ENCODE measurements at regions not wholly inside any gene's neighbourhood (a gene's known extent, or its start where the extent isn't known, plus 50 kb on each side); places are given as distances from the start of the nearest gene placed in this dataset.

DNA sequence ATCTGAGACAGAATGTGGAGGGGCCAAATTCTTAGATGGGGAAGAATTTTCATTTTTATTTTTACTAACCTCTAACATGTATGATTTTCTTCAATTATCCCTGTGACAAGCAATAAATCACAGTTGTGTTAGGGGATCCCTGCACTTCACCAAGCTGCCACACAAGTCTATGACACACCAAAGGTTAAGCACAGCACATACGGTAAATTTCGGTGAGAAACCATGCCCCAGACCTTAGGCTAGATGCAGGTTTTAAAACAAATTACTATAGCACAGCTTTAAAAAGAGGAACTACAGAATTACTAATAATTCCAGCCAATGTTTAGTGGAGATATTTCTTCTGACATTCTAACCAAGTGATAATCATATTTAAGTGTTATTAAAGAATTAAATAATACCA lies 175.7 kb upstream of the RORB start:
- no peak for DNase-seq
- Histone ChIP-seq H3K36me3 (replicated peaks in 1 of 2; ENCODE audit: control insufficient read depth in 1 of 2, insufficient read depth in 2 of 2, low read length in 1 of 2) (no peaks in the 10 kb centered on the region), H3K27me3 (ENCODE audit: insufficient read depth) (no peaks in the 10 kb centered on the region), H3K9ac (no peak overlapping the region), H3K9me3 (no peaks in the 10 kb centered on the region), H2AFZ (ENCODE audit: low read depth) (no peak overlapping the region), H3F3A (replicated peaks; ENCODE audit: insufficient read depth) (no peaks in the 10 kb centered on the region), H3K9me2 (no peaks in the 10 kb centered on the region), H3K4me3 (ENCODE audit: low read depth in 2 of 2, low read length in 1 of 2) (no peak overlapping the region), H4K20me1 (ENCODE audit: insufficient read depth) (no peaks in the 10 kb centered on the region), H3K79me2 (ENCODE audit: insufficient read depth) (no peaks in the 10 kb centered on the region), H3K27ac (ENCODE audit: low read depth in 2 of 2, low read length in 1 of 2) (no peak overlapping the region), H3K4me1 (ENCODE audit: control insufficient read depth in 1 of 2, insufficient read depth in 2 of 2, low read depth in 1 of 2, low read length in 1 of 2) (peaks cover 0 to 3% of the 10 kb centered on the region in 2 experiments; a peak in 1 of 4 replicates), H3K4me2 (no peak overlapping the region)
- 26% methylated on average over 2 of the region's 2 CpGs for WGBS (ENCODE audit: low lambda C conversion rate)
- TF ChIP-seq, protein P1, sequence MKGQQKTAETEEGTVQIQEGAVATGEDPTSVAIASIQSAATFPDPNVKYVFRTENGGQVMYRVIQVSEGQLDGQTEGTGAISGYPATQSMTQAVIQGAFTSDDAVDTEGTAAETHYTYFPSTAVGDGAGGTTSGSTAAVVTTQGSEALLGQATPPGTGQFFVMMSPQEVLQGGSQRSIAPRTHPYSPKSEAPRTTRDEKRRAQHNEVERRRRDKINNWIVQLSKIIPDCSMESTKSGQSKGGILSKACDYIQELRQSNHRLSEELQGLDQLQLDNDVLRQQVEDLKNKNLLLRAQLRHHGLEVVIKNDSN (IDR thresholded peaks at IDR 0.05; ENCODE audit: borderline replicate concordance, low read depth) = no peak
- no peak for TF ChIP-seq FOSL2 (IDR thresholded peaks at IDR 0.05; ENCODE audit: borderline replicate concordance, low read depth)
- TF ChIP-seq TAF1 (IDR thresholded peaks at IDR 0.05; ENCODE audit: borderline replicate concordance, low read depth, low read length) = no peak
- TF ChIP-seq YY1 (IDR thresholded peaks at IDR 0.05; ENCODE audit: low read depth) = no peak
- no peak for TF ChIP-seq RXRA (IDR thresholded peaks at IDR 0.05; ENCODE audit: borderline replicate concordance, low read depth)
- no peak for TF ChIP-seq MAX (IDR thresholded peaks at IDR 0.05; ENCODE audit: low read depth)
- TF ChIP-seq PBX3 (IDR thresholded peaks at IDR 0.05) = no peak
- no peak for TF ChIP-seq FOXJ3 (CRISPR knock-in tag; IDR thresholded peaks at IDR 0.05)
- TF ChIP-seq, protein P2, sequence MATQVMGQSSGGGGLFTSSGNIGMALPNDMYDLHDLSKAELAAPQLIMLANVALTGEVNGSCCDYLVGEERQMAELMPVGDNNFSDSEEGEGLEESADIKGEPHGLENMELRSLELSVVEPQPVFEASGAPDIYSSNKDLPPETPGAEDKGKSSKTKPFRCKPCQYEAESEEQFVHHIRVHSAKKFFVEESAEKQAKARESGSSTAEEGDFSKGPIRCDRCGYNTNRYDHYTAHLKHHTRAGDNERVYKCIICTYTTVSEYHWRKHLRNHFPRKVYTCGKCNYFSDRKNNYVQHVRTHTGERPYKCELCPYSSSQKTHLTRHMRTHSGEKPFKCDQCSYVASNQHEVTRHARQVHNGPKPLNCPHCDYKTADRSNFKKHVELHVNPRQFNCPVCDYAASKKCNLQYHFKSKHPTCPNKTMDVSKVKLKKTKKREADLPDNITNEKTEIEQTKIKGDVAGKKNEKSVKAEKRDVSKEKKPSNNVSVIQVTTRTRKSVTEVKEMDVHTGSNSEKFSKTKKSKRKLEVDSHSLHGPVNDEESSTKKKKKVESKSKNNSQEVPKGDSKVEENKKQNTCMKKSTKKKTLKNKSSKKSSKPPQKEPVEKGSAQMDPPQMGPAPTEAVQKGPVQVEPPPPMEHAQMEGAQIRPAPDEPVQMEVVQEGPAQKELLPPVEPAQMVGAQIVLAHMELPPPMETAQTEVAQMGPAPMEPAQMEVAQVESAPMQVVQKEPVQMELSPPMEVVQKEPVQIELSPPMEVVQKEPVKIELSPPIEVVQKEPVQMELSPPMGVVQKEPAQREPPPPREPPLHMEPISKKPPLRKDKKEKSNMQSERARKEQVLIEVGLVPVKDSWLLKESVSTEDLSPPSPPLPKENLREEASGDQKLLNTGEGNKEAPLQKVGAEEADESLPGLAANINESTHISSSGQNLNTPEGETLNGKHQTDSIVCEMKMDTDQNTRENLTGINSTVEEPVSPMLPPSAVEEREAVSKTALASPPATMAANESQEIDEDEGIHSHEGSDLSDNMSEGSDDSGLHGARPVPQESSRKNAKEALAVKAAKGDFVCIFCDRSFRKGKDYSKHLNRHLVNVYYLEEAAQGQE (IDR thresholded peaks at IDR 0.05; ENCODE audit: low read depth, low read length) = no peak
- TF ChIP-seq CHD2 (IDR thresholded peaks at IDR 0.05; ENCODE audit: low read length, partially characterized antibody) = no peak
- TF ChIP-seq SIN3A (IDR thresholded peaks at IDR 0.05; ENCODE audit: borderline replicate concordance, low read depth, low read length) = no peak
- TF ChIP-seq EZH2phosphoT487 (IDR thresholded peaks at IDR 0.05; ENCODE audit: borderline replicate concordance, low read depth) = no peak
- no peak for TF ChIP-seq JUND (IDR thresholded peaks at IDR 0.05)
- no peak for TF ChIP-seq CTCF (IDR thresholded peaks at IDR 0.05)
- no peak for TF ChIP-seq ELF1 (IDR thresholded peaks at IDR 0.05)
- TF ChIP-seq GATA2 (CRISPR knock-in tag; IDR thresholded peaks at IDR 0.05) = no peak
- no peak for TF ChIP-seq NFIC (IDR thresholded peaks at IDR 0.05; ENCODE audit: borderline replicate concordance)
- TF ChIP-seq, protein P3, sequence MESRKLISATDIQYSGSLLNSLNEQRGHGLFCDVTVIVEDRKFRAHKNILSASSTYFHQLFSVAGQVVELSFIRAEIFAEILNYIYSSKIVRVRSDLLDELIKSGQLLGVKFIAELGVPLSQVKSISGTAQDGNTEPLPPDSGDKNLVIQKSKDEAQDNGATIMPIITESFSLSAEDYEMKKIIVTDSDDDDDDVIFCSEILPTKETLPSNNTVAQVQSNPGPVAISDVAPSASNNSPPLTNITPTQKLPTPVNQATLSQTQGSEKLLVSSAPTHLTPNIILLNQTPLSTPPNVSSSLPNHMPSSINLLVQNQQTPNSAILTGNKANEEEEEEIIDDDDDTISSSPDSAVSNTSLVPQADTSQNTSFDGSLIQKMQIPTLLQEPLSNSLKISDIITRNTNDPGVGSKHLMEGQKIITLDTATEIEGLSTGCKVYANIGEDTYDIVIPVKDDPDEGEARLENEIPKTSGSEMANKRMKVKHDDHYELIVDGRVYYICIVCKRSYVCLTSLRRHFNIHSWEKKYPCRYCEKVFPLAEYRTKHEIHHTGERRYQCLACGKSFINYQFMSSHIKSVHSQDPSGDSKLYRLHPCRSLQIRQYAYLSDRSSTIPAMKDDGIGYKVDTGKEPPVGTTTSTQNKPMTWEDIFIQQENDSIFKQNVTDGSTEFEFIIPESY (IDR thresholded peaks at IDR 0.05; ENCODE audit: borderline replicate concordance, low read depth) = no peak
- ChIA-PET POLR2A (no interaction called here), CTCF (no interaction called here)

Data from SK-N-SH (cell line).